WTC11 (cell line): ENCODE measurements at regions not wholly inside any gene's neighbourhood (a gene's known extent, or its start where the extent isn't known, plus 50 kb on each side); places are given as distances from the start of the nearest gene placed in this dataset.

Experiments used
- AFF4 ChIP-seq: sonication (generic); formaldehyde crosslinking; IDR thresholded peaks from 2 replicates; pipeline ENCODE4 v1.8.1; 2023; ENCODE audit warnings: mild to moderate bottlenecking, missing genetic modification reagents, borderline replicate concordance
- ATF3 ChIP-seq: sonication (generic); formaldehyde crosslinking; conservative IDR thresholded peaks from 2 replicates; pipeline ENCODE4 v1.8.1; 2022; ENCODE audit warnings: mild to moderate bottlenecking, missing genetic modification reagents
- CREM ChIP-seq: sonication (generic); formaldehyde crosslinking; IDR thresholded peaks from 2 replicates; pipeline ENCODE4 v1.8.1; 2022; ENCODE audit warnings: mild to moderate bottlenecking, missing genetic modification reagents, moderate library complexity
- CTCF ChIP-seq: fragments of 200-600 bp; IDR thresholded peaks from 2 replicates; pipeline ENCODE4 v1.8.0; 2022; ENCODE audit warnings: antibody characterized with exemption
- ESRRA ChIP-seq: sonication (generic); formaldehyde crosslinking; IDR thresholded peaks from 2 replicates; pipeline ENCODE4 v1.8.1; 2022; ENCODE audit warnings: mild to moderate bottlenecking, missing genetic modification reagents, borderline replicate concordance
- ETV6 ChIP-seq: sonication (generic); formaldehyde crosslinking; IDR thresholded peaks from 2 replicates; pipeline ENCODE4 v1.8.1; 2022; ENCODE audit warnings: mild to moderate bottlenecking, missing genetic modification reagents
- FOXJ3 ChIP-seq: sonication (generic); formaldehyde crosslinking; IDR thresholded peaks from 2 replicates; pipeline ENCODE4 v1.9.0; 2021; ENCODE audit warnings: missing genetic modification reagents, mild to moderate bottlenecking, borderline replicate concordance
- MAX ChIP-seq: sonication (generic); formaldehyde crosslinking; IDR thresholded peaks from 2 replicates; pipeline ENCODE4 v1.8.0; 2022; ENCODE audit warnings: mild to moderate bottlenecking, missing genetic modification reagents

- TF ChIP-seq AFF4 (CRISPR knock-in tag) (no peak), ETV6 (CRISPR knock-in tag) (no peak), CTCF (no peak), CREM (CRISPR knock-in tag) (no peak), ATF3 (CRISPR knock-in tag) (no peak), ESRRA (CRISPR knock-in tag) (no peak), MAX (CRISPR knock-in tag) (no peak), FOXJ3 (CRISPR knock-in tag) (no peak)
Measured at GRCh38 chr1:193388683-193389082, 202.3 kb upstream of the B3GALT2 start.
